GM23338 (cell line): ENCODE measurements at regions not wholly inside any gene's neighbourhood (a gene's known extent, or its start where the extent isn't known, plus 50 kb on each side); places are given as distances from the start of the nearest gene placed in this dataset.

Experiments used
- ATAC-seq: fragments of 200-7000 bp; cut with Tn5 transposase; 3 replicates; pipeline ENCODE4 v1.9.1; 2020
- DNase-seq: peaks from one replicate; pipeline ENCODE4 v3.0.0-alpha.2; 2015; ENCODE audit warnings: low spot score
- H2AFZ ChIP-seq: fragments of 200-600 bp; sonication (generic); 2 replicates; pipeline ENCODE4 v1.8.0; 2016; ENCODE audit warnings: antibody characterized with exemption, mild to moderate bottlenecking, moderate library complexity
- H3F3A ChIP-seq: fragments of 200-600 bp; sonication (generic); replicated peaks from 2 replicates; pipeline ENCODE4 v1.8.0; 2017; ENCODE audit warnings: antibody characterized with exemption, mixed run types, low read depth
- H3K27ac ChIP-seq: fragments of 200-600 bp; sonication (generic); 2 replicates; pipeline ENCODE4 v1.6.1; 2016; ENCODE audit warnings: low read depth
- H3K27me3 ChIP-seq: fragments of 200-600 bp; sonication (generic); 2 replicates; pipeline ENCODE4 v1.8.0; 2016; ENCODE audit warnings: mild to moderate bottlenecking, mixed run types, moderate library complexity; ENCODE audit not compliant: insufficient read depth
- H3K36me3 ChIP-seq: fragments of 200-600 bp; sonication (generic); 2 replicates; pipeline ENCODE4 v1.8.0; 2016; ENCODE audit warnings: mild to moderate bottlenecking; ENCODE audit not compliant: insufficient read depth
- H3K4me1 ChIP-seq: fragments of 200-600 bp; sonication (generic); 2 replicates; pipeline ENCODE4 v1.8.0; 2016; ENCODE audit warnings: mild to moderate bottlenecking, moderate library complexity; ENCODE audit not compliant: insufficient read depth
- H3K4me2 ChIP-seq: fragments of 200-600 bp; sonication (generic); 2 replicates; pipeline ENCODE4 v1.7.1; 2017; ENCODE audit warnings: mixed run types
- H3K4me3 ChIP-seq: fragments of 200-600 bp; sonication (generic); 2 replicates; pipeline ENCODE4 v1.6.1; 2016; ENCODE audit warnings: mixed run types
- H3K79me2 ChIP-seq: fragments of 200-600 bp; sonication (generic); replicated peaks from 2 replicates; pipeline ENCODE4 v1.8.0; 2017; ENCODE audit warnings: mild to moderate bottlenecking; ENCODE audit not compliant: insufficient read depth
- H3K9me2 ChIP-seq: fragments of 200-600 bp; sonication (generic); 2 replicates; pipeline ENCODE4 v1.8.0; 2017; ENCODE audit not compliant: insufficient read depth
- H4K20me1 ChIP-seq: fragments of 200-600 bp; sonication (generic); replicated peaks from 2 replicates; pipeline ENCODE4 v1.8.0; 2017; ENCODE audit warnings: mild to moderate bottlenecking; ENCODE audit not compliant: insufficient read depth
- H3K27ac Mint-ChIP-seq: 2 replicates; pipeline ENCODE4 v1.8.0; 2020; ENCODE audit warnings: inconsistent platforms, mild to moderate bottlenecking, moderate library complexity, mixed read lengths
- H3K27me3 Mint-ChIP-seq: 3 replicates; pipeline ENCODE4 v1.8.0; 2022; ENCODE audit warnings: low read depth, mild to moderate bottlenecking, moderate library complexity, mixed read lengths, inconsistent platforms; ENCODE audit not compliant: insufficient read depth, poor library complexity
- H3K36me3 Mint-ChIP-seq: 3 replicates; pipeline ENCODE4 v1.8.0; 2021; ENCODE audit warnings: low read depth, mild to moderate bottlenecking, inconsistent platforms, moderate library complexity, mixed read lengths
- H3K4me1 Mint-ChIP-seq: 3 replicates; pipeline ENCODE4 v1.8.0; 2020; ENCODE audit warnings: mild to moderate bottlenecking, inconsistent platforms, mixed read lengths
- H3K4me3 Mint-ChIP-seq: 3 replicates; pipeline ENCODE4 v1.8.0; 2021; ENCODE audit warnings: moderate library complexity, mild to moderate bottlenecking, inconsistent platforms, mixed read lengths
- H3K9me3 Mint-ChIP-seq: 3 replicates; pipeline ENCODE4 v1.8.0; 2020; ENCODE audit warnings: moderate library complexity, mild to moderate bottlenecking, inconsistent platforms, mixed read lengths
- CREB1 ChIP-seq: fragments of 250-450 bp; sonication (Bioruptor Pico); IDR thresholded peaks from 2 replicates; pipeline ENCODE4 v1.5.0; 2020; ENCODE audit warnings: low read depth, mild to moderate bottlenecking, moderate library complexity
- CTCF ChIP-seq, 2 experiments: fragments of 200-600 bp in 1 of 2; sonication (generic) in 1 of 2; conservative IDR thresholded peaks; 2 replicates each; pipeline versions ENCODE4 v1.5.1 to v1.6.1; 2016 to 2017; ENCODE audit warnings: antibody characterized with exemption in 2 of 2, low read depth in 2 of 2, mild to moderate bottlenecking in 2 of 2, moderate library complexity in 1 of 2
- EZH2 ChIP-seq: fragments of 200-600 bp; sonication (generic); IDR thresholded peaks from one replicate; pipeline ENCODE4 v1.8.0; 2017; ENCODE audit warnings: antibody characterized with exemption, mild to moderate bottlenecking, low read depth; ENCODE audit not compliant: unreplicated experiment
- EZH2phosphoT487 ChIP-seq: fragments of 200-600 bp; sonication (generic); IDR thresholded peaks from one replicate; pipeline ENCODE4 v1.8.1; 2018; ENCODE audit warnings: antibody characterized with exemption; ENCODE audit not compliant: unreplicated experiment
- JUNB ChIP-seq: IDR thresholded peaks from one replicate; pipeline ENCODE4 v1.6.1; 2016; ENCODE audit warnings: antibody characterized with exemption; ENCODE audit not compliant: unreplicated experiment
- STAT1 ChIP-seq: IDR thresholded peaks from one replicate; pipeline ENCODE4 v1.6.1; 2016; ENCODE audit warnings: antibody characterized with exemption; ENCODE audit not compliant: unreplicated experiment
- ZNF114 ChIP-seq: fragments of 250-450 bp; sonication (Bioruptor Pico); IDR thresholded peaks from 2 replicates; pipeline ENCODE4 v1.5.0; 2020; ENCODE audit warnings: mild to moderate bottlenecking, moderate library complexity
- ZNF462 ChIP-seq: fragments of 250-450 bp; sonication (Bioruptor Pico); IDR thresholded peaks from 2 replicates; pipeline ENCODE4 v1.5.0; 2020; ENCODE audit warnings: mild to moderate bottlenecking, moderate library complexity

DNA sequence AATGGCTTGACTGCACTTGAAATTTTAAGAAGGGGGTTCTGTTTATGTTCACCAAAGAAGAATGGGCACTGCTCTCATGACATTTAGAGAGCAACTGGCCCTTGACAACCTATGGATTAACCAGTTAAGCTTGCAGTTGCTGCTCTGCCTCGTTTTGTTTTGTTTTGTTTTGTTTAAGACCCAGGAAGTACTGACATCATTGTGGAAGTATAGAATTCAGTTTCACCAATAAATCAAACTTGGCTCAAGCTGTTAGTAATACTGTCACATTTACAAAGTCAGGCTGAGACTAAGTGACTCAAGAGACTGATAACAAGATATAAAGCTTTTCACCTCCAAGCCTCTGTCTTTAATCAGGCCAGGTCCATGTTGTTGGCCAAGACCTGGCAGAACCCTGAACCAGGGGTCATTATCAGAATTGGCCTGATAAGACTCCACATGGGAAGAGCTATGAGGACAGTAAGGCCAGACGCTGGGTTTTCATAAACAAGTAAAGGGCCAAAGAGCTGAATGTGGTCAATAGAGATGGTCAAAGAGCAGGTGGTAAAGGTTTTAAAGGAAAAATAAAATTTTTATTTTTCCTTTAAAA lies 99.4 kb upstream of the VGLL2 start:
- no peaks in the 10 kb centered on the region for H3K9me3 Mint-ChIP-seq
- H3K79me2 ChIP-seq = no peaks in the 10 kb centered on the region
- no peaks in the 10 kb centered on the region for H3F3A ChIP-seq
- TF ChIP-seq ZNF114 (CRISPR knock-in tag) (no peak), STAT1 (no peak), EZH2phosphoT487 (no peak), EZH2 (no peak), CTCF (conservative IDR thresholded peaks at IDR 0.05; ENCODE audit: low read depth in 2 of 2) (no peak), JUNB (no peak), CREB1 (CRISPR knock-in tag) (no peak)
- peaks cover 5% of the 10 kb centered on the region for H3K27me3 Mint-ChIP-seq
- H3K4me1 Mint-ChIP-seq = peaks cover 3% of the 10 kb centered on the region; the same call in 1 of the 3 replicates
- no peaks in the 10 kb centered on the region for H3K9me2 ChIP-seq
- H3K4me2 ChIP-seq = no peak overlapping the region
- no peaks in the 10 kb centered on the region for H3K36me3 Mint-ChIP-seq
- no peak overlapping the region for H2AFZ ChIP-seq
- no peak overlapping the region for H3K4me3 Mint-ChIP-seq
- H4K20me1 ChIP-seq = no peaks in the 10 kb centered on the region
- no peaks in the 10 kb centered on the region for H3K4me1 ChIP-seq
- H3K27me3 ChIP-seq = no peaks in the 10 kb centered on the region
- no peak for DNase-seq
- H3K27ac ChIP-seq = no peak overlapping the region
- H3K4me3 ChIP-seq = no peak overlapping the region
- no peaks in the 10 kb centered on the region for H3K36me3 ChIP-seq
- no peak overlapping the region for H3K27ac Mint-ChIP-seq
- ATAC-seq = no peak

- no peaks in the 10 kb centered on the region for H3K9me2 ChIP-seq
- no peak overlapping the region for H3K4me3 ChIP-seq
- H3K36me3 ChIP-seq = no peaks in the 10 kb centered on the region
- no peaks in the 10 kb centered on the region for H3K36me3 Mint-ChIP-seq
- DNase-seq = peak; percentile 48
- peaks cover 1% of the 10 kb centered on the region for H3K27me3 Mint-ChIP-seq
- H3K27me3 ChIP-seq = no peaks in the 10 kb centered on the region
- no peaks in the 10 kb centered on the region for H3K9me3 Mint-ChIP-seq
- no peak overlapping the region for H3K27ac Mint-ChIP-seq
- no peak overlapping the region for H3K27ac ChIP-seq
- TF ChIP-seq CTCF (conservative IDR thresholded peaks at IDR 0.05; ENCODE audit: low read depth in 2 of 2) = peak; percentile 35 to 53
- TF ChIP-seq ZNF462 = no peak
- no peaks in the 10 kb centered on the region for H3K4me1 ChIP-seq
- H4K20me1 ChIP-seq = no peaks in the 10 kb centered on the region
- peak; percentile 82 for ATAC-seq
- H3K79me2 ChIP-seq = no peaks in the 10 kb centered on the region
- peaks cover 3% of the 10 kb centered on the region; the same call in 1 of the 3 replicates for H3K4me1 Mint-ChIP-seq
- H3K4me2 ChIP-seq = no peak overlapping the region
- no peaks in the 10 kb centered on the region for H3F3A ChIP-seq
- no peak overlapping the region for H3K4me3 Mint-ChIP-seq
- H2AFZ ChIP-seq = peak overlapping the region; percentile 85; the same call in 1 of the 2 replicates
Measured at GRCh38 chr6:117167520-117168271, 97.7 kb upstream of the VGLL2 start.
